ENCODE measurements at regions not wholly inside any gene's neighbourhood (a gene's known extent, or its start where the extent isn't known, plus 50 kb on each side); places are given as distances from the start of the nearest gene placed in this dataset.
"Not testable (repeated sequence)": the region's sequence is repeated elsewhere in the genome, so short reads cannot be mapped to it uniquely, and the experiment has no call there.

DNA sequence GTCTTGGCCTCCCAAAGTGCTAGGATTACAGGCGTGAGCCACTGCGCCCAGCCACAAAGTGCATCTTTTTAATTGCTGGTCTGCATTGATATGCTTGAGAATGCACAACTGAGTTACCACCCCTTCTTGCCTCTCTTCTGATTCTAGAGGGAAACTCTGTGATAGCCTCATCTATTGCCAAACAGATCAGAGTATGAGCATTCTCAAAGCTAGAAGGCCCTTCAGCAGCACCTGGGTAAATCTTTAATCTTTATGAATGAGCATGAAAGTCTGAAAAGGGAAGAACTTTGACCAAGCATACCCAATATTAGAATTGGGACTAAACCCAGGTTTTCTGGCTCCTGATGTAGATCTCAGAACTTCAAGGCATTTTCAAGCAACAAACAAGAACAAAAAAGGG, 298.3 kb upstream of the TNC start:
- Mint-ChIP-seq H3K36me3 (peaks cover 24% of the 10 kb centered on the region), H3K4me1 (peaks cover 13% of the 10 kb centered on the region), H3K27ac (no peak overlapping the region), H3K4me3 (no peak overlapping the region), H3K9me3 (peaks cover 29% of the 10 kb centered on the region), H3K27me3 (ENCODE audit: low read depth) (no peaks in the 10 kb centered on the region)
- ATAC-seq (no peak), DNase-seq (ENCODE audit: low spot score) (no peak)
- POLR2A ChIA-PET, result no interaction called here
- TF ChIP-seq, protein P1, sequence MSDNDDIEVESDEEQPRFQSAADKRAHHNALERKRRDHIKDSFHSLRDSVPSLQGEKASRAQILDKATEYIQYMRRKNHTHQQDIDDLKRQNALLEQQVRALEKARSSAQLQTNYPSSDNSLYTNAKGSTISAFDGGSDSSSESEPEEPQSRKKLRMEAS (CRISPR knock-in tag; IDR thresholded peaks at IDR 0.05), result no peak
- TF ChIP-seq, protein P2, sequence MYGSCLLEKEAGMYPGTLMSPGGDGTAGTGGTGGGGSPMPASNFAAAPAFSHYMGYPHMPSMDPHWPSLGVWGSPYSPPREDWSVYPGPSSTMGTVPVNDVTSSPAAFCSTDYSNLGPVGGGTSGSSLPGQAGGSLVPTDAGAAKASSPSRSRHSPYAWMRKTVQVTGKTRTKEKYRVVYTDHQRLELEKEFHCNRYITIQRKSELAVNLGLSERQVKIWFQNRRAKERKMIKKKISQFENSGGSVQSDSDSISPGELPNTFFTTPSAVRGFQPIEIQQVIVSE (CRISPR knock-in tag; IDR thresholded peaks at IDR 0.05; ENCODE audit: borderline replicate concordance), result no peak
- TF ChIP-seq EMX1 (CRISPR knock-in tag; IDR thresholded peaks at IDR 0.05) (no peak), PRDM15 (CRISPR knock-in tag; IDR thresholded peaks at IDR 0.05) (no peak), CREB1 (CRISPR knock-in tag; IDR thresholded peaks at IDR 0.05) (no peak), ZNF423 (CRISPR knock-in tag; IDR thresholded peaks at IDR 0.05) (no peak), NFATC4 (CRISPR knock-in tag; IDR thresholded peaks at IDR 0.05) (no peak), IRF2 (CRISPR knock-in tag; IDR thresholded peaks at IDR 0.05; ENCODE audit: borderline replicate concordance, low read depth) (no peak), FOXP1 (CRISPR knock-in tag; IDR thresholded peaks at IDR 0.05; ENCODE audit: borderline replicate concordance) (no peak), ATF1 (CRISPR knock-in tag; IDR thresholded peaks at IDR 0.05) (no peak)
- TF ChIP-seq, protein P3, sequence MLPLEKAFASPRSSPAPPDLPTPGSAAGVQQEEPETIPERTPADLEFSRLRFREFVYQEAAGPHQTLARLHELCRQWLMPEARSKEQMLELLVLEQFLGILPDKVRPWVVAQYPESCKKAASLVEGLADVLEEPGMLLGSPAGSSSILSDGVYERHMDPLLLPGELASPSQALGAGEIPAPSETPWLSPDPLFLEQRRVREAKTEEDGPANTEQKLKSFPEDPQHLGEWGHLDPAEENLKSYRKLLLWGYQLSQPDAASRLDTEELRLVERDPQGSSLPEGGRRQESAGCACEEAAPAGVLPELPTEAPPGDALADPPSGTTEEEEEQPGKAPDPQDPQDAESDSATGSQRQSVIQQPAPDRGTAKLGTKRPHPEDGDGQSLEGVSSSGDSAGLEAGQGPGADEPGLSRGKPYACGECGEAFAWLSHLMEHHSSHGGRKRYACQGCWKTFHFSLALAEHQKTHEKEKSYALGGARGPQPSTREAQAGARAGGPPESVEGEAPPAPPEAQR (CRISPR knock-in tag; IDR thresholded peaks at IDR 0.05), result no peak
- CTCF ChIA-PET, result no interaction called here

DNA sequence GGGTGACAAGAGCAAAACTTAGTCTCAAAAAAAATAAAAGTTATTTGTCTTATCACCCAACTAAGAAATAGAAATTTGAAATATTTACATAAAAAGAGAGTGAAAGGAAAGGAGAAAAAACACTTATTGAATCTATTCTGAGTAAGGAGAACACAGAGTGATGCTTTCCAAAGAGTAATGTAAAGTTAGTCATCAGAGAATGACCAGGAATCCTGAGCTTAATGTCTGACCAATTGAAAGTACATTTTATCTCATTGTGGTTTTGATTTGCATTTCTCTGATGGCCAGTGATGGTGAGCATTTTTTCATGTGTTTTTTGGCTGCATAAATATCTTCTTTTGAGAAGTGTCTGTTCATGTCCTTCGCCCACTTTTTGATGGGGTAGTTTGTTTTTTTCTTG, 300.2 kb upstream of the TNC start:
- POLR2A ChIA-PET; DNase-seq (ENCODE audit: low spot score); CTCF ChIA-PET: not testable (repeated sequence)

GRCh38 chr9:115422932-115423440, 305.0 kb upstream of the TNC start:
- ATAC-seq, result no peak

More for the DNA sequence above, 300.2 kb upstream of the TNC start:
- H3K36me3 Mint-ChIP-seq, result peaks cover 29% of the 10 kb centered on the region
- ATAC-seq; H3K4me3 Mint-ChIP-seq; H3K27me3 Mint-ChIP-seq (ENCODE audit: low read depth); H3K4me1 Mint-ChIP-seq; H3K27ac Mint-ChIP-seq: not testable (repeated sequence)
- peaks cover 39% of the 10 kb centered on the region for H3K9me3 Mint-ChIP-seq

More at GRCh38 chr9:115422932-115423440, 305.0 kb upstream of the TNC start:
- DNase-seq (ENCODE audit: low spot score), result no peak
- Mint-ChIP-seq H3K36me3 (peaks cover 63% of the 10 kb centered on the region), H3K4me1 (no peaks in the 10 kb centered on the region), H3K4me3 (no peak overlapping the region), H3K9me3 (peaks cover 75% of the 10 kb centered on the region), H3K27ac (no peak overlapping the region), H3K27me3 (ENCODE audit: low read depth) (no peaks in the 10 kb centered on the region)
- ChIA-PET CTCF (no interaction called here), POLR2A (no interaction called here)
- no peak for TF ChIP-seq GTF2I (CRISPR knock-in tag; conservative IDR thresholded peaks at IDR 0.05)
- no peak for TF ChIP-seq SP1 (CRISPR knock-in tag; conservative IDR thresholded peaks at IDR 0.05)
- no peak for TF ChIP-seq CREM (CRISPR knock-in tag; IDR thresholded peaks at IDR 0.05)
- no peak for TF ChIP-seq SOX15 (CRISPR knock-in tag; IDR thresholded peaks at IDR 0.05)
- TF ChIP-seq PRRX2 (CRISPR knock-in tag; IDR thresholded peaks at IDR 0.05), result no peak
- TF ChIP-seq E2F1 (CRISPR knock-in tag; IDR thresholded peaks at IDR 0.05), result no peak
- TF ChIP-seq ETV6 (CRISPR knock-in tag; IDR thresholded peaks at IDR 0.05), result no peak
- TF ChIP-seq, protein P4, sequence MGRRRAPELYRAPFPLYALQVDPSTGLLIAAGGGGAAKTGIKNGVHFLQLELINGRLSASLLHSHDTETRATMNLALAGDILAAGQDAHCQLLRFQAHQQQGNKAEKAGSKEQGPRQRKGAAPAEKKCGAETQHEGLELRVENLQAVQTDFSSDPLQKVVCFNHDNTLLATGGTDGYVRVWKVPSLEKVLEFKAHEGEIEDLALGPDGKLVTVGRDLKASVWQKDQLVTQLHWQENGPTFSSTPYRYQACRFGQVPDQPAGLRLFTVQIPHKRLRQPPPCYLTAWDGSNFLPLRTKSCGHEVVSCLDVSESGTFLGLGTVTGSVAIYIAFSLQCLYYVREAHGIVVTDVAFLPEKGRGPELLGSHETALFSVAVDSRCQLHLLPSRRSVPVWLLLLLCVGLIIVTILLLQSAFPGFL (CRISPR knock-in tag; IDR thresholded peaks at IDR 0.05; ENCODE audit: borderline replicate concordance), result no peak
